IPS DF 4.7 (cell line): ENCODE measurements at regions not wholly inside any gene's neighbourhood (a gene's known extent, or its start where the extent isn't known, plus 50 kb on each side); places are given as distances from the start of the nearest gene placed in this dataset.

ENCODE experiments used
- DNase-seq: peaks from one replicate; pipeline ENCODE4 v3.0.0-alpha.2; 2013; ENCODE audit warnings: low spot score; ENCODE audit errors: extremely low read depth

DNA sequence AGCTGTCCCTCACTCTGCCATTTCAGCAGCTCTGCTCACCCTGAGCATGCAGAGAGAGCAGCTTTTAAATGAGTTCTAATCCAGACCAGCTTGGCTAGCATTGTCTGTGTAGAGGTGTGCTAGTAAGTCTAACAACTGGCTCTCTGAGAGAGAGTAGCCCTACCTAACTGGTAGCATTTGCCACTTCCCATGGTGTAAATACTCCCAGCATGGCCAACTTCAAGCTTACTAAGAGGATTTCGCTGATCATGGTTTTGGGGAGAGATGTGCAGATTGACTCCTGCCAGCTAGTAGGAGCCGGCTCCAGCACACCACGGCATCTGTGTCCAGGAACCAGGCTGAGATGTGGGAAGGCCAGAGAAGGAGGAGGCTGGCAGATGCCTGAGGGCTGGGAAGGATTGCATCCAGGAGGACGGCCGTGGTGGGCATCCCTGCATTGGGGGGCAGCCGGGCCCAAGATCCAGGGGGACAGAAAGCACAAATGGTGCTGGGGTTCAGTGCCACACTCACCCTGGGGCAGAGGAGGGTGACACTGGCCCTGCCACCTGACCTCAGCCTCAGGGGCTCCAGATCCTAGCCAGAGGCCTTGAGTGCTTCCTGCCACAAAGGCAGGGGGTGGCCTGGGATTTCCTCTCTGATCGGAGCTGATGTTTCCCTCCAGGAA, 394.9 kb upstream of the TNRC6C start:
- DNase-seq: no peak

DNA sequence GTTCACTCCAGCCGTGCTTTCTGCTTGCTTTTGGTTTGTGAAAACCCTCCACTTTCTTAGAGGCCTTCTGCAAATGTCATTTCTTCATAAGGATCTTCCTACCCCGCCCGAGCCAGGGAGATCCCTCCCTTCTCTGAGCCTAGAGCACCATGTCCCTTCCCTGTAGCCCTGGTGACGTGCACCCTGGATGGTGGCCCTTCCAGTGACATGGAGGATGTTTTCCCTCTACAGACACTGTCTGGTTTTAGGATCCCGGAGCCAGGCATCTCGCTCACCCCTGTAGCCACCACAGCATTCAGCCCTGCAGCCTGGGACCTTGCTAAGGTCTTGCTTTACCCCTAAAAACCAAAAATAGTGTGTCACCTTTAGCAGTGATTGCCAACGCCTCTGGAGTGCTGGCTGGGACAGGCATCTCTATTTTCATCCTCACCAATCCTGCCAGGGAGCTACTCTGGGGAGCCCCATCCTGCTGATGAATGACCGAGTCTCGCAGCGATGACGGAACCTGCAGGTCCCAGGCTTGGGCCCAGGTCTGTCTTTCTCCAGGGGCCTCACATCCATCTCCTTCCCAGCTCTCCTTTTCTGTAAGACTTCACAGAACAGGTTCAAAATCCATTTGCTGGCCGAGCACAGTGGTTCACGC, 394.1 kb upstream of the TNRC6C start:
- DNase-seq: no peak

DNA sequence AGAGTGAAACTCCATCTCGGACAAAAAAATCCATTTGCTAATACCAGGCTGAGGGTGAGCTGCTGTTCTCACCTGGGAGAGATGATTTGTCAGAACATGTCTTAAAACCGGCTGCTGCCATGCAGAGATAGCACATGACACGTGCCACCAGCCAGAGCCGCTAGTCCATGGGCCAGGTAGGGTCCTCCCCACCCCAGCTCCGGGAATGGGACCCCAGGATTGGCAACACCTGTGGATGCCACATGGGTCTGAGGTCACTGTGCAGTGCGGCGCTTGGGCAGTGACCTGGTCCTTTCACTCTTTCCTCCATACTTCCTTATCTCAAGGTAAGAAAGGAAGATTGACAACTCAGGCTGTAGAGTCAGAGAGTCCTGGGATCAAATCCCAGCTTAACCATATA, 393.3 kb upstream of the TNRC6C start:
- no peak for DNase-seq

DNA sequence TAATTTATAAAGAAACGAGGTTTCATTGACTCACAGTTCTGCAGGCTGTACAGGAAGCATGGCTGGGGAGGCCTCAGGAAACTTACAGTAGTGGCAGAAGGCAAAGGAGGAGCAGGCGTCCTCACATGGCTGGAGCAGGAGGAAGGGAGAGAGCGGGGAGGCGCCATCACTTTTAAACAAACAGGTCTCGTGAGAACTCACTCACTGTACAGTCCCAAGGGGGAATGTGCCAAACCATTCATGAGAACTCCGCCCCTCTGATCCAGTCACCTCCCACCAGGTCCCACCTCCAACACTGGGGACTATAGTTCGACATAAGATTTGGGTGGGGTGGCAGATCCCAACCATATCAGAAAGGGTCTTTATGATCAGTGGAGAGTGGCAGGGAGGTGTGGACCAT, 392.4 kb upstream of the TNRC6C start:
- DNase-seq: no peak

DNA sequence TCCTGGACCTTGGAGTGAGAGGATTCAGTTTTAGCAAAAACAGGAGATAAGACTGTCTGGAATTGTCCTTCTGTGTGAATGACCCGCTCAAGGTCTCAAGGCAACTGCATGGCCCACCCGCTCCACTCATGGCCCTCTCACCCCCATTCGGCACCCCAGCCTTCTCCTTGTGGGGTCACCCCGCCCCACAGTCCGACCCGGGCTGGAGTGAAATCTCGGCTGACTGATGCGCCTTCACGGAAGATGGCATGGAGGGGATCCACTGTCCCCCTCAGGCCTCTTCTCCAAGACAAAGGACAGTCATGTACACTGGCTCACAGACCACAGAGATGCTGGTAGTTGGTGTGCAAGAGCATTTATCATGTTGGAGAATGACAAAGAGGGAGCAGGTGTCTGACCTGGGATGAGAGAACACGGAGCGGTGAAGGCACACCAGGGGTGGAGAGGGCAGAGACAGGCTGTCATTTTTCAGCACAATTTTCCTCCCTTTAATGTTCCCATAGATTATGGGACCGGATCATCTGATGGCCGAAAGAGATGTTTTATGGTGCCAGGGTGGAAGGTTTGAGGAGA, 391.9 kb upstream of the TNRC6C start:
- no peak for DNase-seq

DNA sequence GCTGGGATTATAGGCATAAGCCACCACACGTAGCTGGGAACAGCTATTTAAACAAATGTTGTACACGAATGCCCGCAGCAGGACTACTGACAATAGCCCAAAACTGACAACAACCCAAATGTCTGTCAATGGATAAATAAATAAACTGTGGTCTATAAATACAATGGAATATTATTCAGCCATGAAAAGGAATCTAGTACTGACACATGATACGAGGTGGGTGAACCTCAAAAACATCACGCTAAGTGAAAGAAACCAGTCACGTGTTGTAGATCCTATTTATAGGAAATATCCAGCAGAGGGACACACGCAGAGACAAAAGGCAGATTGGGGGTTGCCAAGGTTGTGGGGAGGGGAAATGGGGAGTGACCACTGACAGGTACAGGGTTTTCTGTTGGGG, 390.0 kb upstream of the TNRC6C start:
- no peak for DNase-seq

DNA sequence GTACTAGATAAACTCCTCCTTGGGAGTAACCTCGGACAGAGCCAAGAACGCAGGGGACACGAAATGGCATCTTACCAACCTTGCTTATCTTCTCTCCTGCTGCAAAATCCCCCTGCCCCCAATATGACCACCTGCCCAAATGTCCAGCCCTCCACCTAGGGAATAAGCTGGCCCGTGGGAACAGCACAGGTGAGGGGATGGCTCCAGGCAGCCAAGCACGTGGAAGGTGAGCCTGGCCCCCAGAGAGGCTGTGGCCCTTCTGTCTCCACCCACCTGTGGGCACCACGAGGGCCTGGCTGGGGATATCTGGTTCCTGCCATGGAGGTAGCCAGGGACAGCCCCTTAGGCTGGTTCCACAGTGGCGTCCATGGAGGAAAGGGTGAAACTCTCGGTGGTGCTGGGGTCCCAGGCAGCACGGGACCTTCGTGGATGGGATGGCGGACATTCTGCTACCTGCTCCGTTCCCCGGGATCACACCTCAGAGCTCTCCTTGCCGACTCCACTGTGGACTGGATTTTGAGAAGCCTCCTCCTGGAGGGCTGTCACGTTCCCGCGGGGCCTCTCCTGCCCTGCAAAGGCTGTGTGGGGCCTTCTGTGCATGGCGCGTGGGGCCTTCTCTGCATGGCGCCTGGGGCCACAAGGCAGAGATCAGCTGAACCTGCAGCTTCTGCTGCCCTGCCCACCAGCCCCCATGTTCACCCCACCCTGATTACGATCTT, 388.5 kb upstream of the TNRC6C start:
- no peak for DNase-seq

DNA sequence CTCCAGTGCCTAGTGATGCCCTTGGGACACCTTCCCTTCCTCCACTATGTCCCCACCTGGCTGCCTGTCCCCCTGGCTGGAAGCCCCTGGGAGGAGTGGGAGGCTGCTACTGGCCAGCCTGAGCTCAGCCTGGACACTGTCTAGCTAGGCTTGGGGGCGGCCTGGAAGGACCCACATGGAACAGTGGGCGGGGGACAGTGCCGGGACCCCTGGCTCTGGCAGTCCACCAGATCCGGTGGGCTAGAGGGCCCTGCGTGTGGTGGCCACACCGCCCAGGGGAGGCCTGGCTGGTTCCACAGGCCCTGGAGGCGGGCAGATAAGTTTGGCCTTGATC, 388.0 kb upstream of the TNRC6C start:
- no peak for DNase-seq

DNA sequence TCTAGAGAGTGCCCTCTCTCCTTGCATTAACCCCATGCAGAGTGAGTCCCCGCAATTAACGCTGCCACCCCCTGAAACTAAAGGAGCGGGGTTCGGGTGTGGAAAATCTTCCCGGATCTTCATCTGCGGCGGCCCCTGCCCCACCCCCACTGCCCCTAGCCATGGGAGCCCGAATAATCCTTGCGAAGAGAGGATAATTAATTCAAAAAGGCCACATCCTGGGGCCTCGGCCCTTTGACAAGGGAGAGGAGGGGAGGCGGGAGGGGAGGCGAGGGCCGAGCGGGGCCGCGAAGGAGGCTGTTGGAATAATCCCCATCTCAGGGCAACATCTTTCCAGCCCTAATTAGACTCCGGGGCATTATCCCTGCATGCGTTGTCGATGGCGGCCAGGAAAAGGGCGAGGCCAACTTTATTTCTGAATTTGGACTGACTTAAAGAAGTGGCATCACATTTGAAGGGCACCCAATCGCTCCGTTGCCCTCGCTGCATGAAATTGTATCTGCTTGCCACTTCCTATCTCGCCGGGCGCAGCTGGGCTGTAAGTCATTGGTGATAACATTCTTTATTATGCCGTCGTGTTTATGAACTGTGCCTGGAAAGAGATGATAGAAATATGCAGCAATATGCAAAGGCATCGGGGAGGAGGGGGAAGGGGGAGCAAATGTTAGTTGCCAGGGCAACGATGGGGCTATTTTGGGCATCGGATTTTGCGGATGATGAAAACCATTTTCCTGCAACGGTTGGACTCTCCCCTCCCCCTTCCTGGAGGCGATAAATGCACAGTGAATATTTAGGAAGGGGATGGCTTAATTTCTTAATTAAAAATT, 387.1 kb upstream of the TNRC6C start:
- DNase-seq: no peak

DNA sequence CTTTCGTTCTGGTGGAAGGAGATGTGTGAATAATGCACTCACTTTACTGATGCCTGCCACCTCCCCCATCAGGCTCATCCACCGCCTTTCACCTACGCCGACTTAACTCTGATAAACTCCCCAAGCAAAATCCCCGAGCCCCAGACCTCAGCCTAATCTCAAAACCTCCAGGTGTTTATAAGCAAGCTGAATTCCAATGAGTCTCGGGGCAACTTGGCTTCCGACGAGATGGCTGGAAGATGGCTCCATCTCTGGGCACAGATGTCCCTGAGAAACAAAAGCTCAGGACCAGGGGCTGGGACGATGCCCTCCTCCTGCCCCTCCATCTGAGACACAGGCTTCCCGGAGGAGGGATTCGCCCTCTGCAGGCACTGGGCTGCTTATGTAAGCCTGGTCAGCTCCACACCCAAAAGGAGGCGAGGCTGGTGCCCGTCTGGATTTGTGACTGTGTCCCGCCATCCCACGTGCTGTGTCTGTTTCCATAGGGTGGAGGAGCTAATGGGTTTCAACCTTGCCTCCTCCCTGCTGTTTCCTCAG, 386.4 kb upstream of the TNRC6C start:
- DNase-seq: no peak

DNA sequence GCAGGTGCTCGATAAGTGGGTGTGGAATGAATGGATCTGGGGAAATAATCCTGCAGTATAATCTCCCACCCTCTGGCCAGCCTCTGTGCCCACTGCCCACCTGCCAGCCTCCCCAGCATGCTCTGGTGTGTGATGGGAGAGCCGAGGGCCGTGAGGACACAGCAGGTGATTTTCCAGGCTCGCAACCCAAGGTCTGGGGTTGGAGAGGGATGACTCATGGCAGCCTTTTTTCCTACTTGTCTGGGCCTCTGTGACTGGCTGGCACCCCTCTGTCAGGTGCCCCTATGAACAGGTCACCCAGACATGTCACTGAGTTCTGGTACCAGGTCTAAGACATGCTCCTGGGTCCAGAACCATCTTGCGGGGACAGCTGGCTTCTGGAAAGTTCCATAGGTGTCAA, 385.7 kb upstream of the TNRC6C start:
- DNase-seq: no peak

DNA sequence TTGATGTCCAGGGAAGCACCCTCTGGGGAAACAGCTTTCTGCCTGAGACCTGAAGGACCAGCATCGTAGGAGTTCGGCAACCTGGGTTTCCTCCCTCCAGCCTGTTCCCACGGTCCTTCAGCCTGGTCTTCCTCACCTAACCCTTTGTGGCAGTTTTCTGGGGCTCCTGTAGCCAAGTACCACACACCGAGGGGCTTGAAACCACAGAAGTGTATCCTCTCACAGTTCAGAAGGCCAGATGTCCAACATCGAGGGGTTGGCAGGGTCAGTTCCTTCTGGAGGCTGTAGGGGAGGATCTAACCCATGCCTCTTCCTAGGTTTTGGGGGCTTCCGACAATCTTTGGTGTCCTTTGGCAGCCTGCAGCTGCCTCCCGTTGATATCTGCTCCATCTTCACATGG, 381.0 kb upstream of the TNRC6C start:
- no peak for DNase-seq

DNA sequence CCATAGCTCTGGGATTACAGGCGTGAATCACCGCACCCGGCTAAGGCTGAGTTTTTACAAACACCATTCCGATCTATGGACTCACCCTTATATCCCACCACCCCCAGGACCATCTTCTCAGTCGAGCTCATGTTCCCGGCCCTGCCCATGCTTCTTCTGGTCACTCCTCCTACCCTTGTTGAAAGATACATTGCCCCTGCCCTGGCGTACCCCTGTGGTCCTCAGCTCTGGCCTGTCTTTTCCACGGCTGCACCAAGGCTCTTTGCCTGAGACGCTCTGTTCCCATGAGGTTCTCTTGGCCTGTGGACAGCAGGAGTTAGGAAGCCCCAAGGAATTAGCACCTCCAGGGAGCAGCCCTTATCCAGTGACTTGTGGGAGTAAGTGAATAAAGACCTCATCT, 379.4 kb upstream of the TNRC6C start:
- DNase-seq: no peak

DNA sequence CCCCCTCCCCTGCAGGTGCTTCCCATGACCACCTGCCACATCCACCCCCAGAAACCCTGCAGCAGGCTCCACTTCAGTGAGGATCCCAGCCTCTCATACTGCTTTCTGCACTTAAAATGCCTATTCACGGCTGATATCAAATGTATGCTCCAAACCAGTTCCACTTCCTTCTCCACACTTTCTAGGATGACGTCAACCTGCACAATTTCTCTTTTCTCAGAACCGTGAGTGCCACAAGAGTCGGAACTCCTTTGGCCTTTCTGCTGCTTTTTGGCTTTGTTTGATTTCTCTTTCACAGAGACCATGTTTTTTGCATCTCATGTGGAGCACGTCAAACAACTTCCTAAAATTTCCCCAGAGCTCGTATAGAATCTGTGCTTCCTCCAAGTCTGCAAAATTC, 378.8 kb upstream of the TNRC6C start:
- no peak for DNase-seq

DNA sequence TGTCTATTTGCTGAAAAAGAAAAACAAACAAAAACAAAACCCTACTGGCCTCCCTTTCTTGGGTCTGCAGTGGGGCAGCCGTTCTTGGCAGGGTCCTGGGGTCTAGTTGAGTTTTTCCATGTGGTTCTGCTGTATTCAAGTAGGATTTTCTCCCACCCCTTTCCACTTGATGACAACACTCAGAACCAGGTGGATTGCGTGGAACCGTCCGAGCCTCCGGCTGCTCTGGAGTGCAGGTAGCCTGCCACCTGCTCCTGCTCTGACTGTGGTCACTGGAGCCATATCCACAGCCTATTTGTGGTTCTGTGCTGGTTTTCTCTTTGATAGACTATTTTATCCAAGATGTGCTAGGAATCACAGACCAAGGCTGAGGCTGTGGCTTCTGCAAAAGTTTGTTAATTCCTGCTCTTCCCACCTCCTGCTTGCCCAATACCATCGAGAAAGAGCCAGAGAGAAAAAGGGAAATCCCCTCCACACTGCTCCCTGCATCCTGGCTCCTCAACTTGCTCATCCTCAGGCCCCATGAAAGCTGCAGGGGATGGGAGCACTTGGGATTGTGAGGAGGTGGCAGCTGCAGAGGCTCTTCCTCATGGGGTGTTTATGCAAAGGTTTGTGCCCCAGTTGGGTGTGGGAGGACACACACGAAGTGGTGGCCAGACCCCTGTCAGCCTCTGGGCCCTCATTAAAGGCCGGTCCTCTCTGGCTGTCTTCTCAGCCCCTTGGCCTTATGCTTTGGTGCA, 377.8 kb upstream of the TNRC6C start:
- no peak for DNase-seq

DNA sequence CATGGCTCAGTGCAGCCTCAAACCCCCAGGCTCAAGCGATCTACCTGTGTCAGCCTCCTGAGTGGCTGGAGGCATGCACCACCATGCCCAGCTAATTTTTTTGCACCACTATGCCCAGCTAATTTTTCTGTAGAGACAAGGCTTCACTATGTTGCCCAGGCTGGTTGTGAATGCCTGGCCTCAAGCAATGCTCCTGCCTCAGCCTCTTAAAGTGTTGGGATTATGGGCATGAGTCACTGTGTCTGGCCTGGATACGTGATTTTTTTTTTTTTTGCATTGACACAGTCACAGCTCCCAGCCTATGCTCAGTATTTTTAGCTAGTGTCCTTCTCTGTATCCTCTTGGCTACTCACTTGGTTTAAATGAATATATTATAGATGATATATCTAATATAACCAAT, 377.0 kb upstream of the TNRC6C start:
- DNase-seq: no peak

DNA sequence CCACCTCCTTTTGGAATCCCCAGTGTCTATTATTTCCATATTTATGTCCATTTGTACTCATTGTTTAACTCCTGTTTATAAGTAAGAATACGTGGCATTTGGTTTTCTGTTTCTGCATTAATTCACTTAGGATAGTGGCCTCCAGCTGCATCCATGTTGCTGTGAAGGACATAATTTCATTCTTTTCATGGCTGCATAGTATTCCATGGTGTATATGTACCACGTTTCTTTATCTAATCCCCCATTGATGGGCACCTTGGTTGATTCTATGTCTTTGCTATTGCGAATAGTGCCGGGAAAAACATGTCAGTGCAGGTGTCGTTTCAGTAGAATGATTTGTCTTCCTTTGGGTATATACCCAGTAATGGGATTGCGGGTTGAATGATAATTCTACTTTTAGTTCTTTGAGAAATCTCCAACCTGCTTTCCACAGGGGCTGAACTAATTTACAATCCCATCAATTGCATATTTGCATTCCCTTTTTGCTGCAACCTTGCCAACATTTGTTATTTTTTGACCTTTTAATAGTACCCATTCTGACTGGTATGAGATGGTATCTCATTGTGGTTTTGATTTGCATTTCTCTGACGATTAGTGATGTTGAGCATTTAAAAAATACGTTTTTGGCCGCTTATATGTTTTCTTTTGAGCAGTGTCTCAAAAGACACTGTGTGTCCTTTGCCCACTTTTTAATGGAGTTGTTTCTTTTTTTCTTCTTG, 373.2 kb upstream of the TNRC6C start:
- DNase-seq: no peak

DNA sequence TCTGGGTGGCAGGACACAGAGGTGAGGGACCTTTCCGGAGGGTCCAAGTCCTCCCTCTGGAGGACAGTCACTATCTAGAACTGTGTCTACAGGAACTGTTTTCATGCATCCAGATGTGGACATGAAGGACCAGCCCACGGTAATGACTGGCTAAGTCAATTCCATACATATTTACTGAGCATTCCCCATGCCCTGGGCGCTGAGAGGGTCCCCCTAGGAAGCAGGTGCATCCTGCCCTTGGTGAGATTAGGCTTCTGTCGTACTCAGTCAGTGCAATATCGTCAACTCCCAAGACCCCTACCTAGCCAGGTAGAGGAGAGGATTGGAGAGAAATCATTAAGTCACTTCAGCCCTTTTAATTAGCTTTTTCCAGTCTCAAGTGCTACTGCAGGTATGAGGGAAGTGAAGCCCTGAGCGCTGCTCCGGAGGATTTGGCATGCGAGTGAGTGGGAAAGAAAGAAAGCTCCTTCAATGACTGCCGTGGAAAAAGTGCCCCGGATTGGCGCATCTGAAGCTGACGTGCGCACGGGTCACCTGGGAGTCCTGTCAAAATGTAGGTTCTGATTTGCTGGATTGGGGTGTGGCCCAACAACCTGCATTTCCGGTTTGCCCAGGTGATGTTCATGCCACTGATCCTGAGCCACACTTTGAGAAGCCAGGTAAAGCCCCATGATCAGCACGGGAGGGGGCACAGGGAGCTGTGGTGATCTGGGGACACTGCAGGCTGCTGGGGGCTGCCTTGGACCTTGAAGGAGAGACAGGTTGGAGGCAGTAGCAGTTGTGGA, 367.4 kb upstream of the TNRC6C start:
- DNase-seq: no peak

DNA sequence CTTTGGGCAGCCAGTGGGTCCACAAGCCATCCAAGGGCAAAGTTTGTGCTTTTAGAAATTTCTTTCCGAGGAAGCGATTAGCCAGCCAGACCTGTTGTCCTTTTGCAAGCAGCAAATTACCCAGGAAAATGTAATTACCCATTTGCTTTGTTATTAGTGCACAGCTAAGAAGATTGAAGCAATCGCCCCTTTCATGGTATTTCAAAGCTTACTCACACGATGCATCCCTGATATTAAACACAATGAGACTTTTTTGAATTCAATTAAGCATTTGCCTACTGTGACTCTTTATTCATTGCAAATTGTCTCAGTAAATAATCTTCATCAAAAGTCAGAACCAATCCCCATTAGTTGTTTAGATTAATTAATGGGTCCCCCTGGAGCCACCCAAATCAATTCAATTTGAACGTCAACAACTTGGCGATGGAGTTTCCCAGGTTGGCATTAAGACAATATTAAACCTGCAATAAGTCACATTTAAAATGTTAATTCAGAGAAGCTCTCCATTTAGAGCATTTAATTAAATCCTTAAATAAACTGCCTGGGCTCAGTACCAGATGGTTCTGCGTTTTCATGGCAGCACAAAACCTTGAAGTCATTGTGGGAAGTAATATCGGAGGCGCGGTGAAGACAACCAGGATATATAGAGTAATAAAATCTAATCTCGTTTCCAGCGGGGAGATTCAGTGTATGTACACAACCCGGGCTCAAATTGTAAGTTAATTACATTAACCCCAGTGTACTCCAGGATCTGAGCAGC, 366.2 kb upstream of the TNRC6C start:
- DNase-seq: no peak
